ENCODE measurements at regions not wholly inside any gene's neighbourhood (a gene's known extent, or its start where the extent isn't known, plus 50 kb on each side); places are given as distances from the start of the nearest gene placed in this dataset.

- H3K4me3 ChIP-seq (ENCODE audit: low read depth, low read length), result no peak overlapping the region
- no peak for TF ChIP-seq CTCF (IDR thresholded peaks at IDR 0.05; ENCODE audit: low read depth, low read length, missing control alignments)
- in situ Hi-C loops (cut with HindIII; ENCODE audit: low sequenced_read_pairs), result no loop called here
- DNase-seq (ENCODE audit: low read depth), result no peak
Measured at GRCh38 chr3:94460931-94461330, 398.1 kb downstream of the NSUN3 start.

GRCh38 chr3:94462931-94463330 is 400.1 kb downstream of the NSUN3 start:
- no peak for TF ChIP-seq CTCF (IDR thresholded peaks at IDR 0.05; ENCODE audit: low read depth, low read length, missing control alignments)
- no peak overlapping the region for H3K4me3 ChIP-seq (ENCODE audit: low read depth, low read length)
- in situ Hi-C loops (cut with HindIII; ENCODE audit: low sequenced_read_pairs), result no loop called here
- DNase-seq (ENCODE audit: low read depth), result no peak

DNA sequence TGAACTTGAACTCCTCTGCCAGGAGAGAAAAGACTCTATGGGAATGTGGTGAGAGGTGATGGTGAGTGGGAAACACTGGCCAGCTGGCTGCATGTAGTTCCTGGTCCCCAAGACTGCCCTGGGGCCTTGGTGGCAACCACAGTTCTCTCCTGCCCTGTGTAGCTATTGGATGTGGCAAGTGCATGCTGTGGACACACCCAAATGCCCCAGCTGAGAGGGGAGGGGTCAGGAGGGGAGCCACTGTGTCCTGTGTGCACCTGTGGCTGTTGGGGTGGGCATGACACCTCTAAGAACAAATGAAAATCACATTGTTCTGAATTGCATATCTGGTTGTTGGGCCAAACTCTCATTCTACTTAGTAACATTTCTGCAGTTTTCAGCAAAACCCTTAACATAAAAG is 409.6 kb downstream of the NSUN3 start:
- H3K4me3 ChIP-seq (ENCODE audit: low read depth, low read length), result no peak overlapping the region
- in situ Hi-C loops (cut with HindIII; ENCODE audit: low sequenced_read_pairs), result no loop called here
- DNase-seq (ENCODE audit: low read depth), result no peak
- no peak for TF ChIP-seq CTCF (IDR thresholded peaks at IDR 0.05; ENCODE audit: low read depth, low read length, missing control alignments)

DNA sequence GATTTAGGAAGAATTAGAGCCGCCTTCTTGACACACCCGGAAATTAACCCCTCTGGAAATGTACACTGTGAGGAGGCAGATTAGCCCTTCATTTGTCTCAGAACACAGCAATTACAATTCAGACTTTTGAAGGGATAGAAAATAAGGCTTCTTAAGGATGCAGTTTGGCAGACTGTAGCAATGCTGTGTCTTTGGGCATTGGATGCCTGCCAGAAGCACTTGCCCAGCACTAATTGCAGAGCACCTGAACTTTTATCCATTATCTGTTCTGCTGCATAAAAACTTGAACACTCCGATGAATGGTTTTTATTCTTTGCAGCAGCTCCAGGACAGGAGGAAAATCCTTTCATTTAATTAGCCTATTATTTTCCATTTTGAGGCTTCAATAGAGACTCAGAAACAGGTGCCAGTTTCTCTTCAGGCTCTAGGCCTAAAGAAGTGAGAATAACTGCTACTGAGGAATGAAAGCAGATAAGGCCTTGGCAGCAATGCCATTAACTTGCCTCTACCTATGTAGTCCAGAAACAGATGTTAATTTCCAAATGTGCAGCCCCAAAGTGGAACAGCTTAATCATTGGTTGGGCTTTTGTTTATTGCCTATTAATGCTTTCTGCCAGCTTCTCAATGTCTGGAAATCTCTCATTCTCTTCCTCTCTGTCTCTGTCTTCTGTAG is 418.5 kb downstream of the NSUN3 start:
- H3K4me3 ChIP-seq (ENCODE audit: low read depth, low read length), result no peak overlapping the region
- no peak for DNase-seq (ENCODE audit: low read depth)
- in situ Hi-C loops (cut with HindIII; ENCODE audit: low sequenced_read_pairs), result no loop called here
- TF ChIP-seq CTCF (IDR thresholded peaks at IDR 0.05; ENCODE audit: low read depth, low read length, missing control alignments), result no peak

DNA sequence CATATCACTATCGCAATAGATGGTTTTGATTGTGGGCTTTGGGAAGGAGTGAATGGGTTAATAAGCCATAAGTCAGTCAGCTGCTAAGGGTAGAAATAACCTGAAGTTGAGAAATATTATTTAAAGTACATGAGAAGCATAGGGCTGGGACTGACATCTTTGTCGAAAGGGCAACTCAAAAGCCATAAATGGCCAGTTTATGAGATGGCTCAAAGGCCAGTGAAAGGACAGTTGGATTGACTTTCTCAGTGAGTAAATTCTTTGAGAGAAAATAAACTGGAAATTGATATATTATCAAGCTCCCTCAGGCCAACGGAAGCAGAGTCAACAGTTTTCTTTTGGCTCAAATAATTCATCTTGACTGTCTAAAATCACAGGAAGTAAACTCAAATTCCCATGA is 419.8 kb downstream of the NSUN3 start:
- no peak overlapping the region for H3K4me3 ChIP-seq (ENCODE audit: low read depth, low read length)
- no peak for TF ChIP-seq CTCF (IDR thresholded peaks at IDR 0.05; ENCODE audit: low read depth, low read length, missing control alignments)
- DNase-seq (ENCODE audit: low read depth), result no peak
- in situ Hi-C loops (cut with HindIII; ENCODE audit: low sequenced_read_pairs), result no loop called here

GRCh38 chr3:94483403-94483802 is 420.5 kb downstream of the NSUN3 start:
- H3K4me3 ChIP-seq (ENCODE audit: low read depth, low read length), result no peak overlapping the region
- in situ Hi-C loops (cut with HindIII; ENCODE audit: low sequenced_read_pairs), result no loop called here
- DNase-seq (ENCODE audit: low read depth), result no peak
- no peak for TF ChIP-seq CTCF (IDR thresholded peaks at IDR 0.05; ENCODE audit: low read depth, low read length, missing control alignments)

Measured in astrocyte of the cerebellum (primary cell).